Pulmonary artery endothelial cell (primary cell): ENCODE measurements at regions not wholly inside any gene's neighbourhood (a gene's known extent, or its start where the extent isn't known, plus 50 kb on each side); places are given as distances from the start of the nearest gene placed in this dataset.

Experiments used
- DNase-seq: peaks from one replicate; pipeline ENCODE4 v3.0.0-alpha.2; 2011; ENCODE audit warnings: low read depth, low spot score

DNA sequence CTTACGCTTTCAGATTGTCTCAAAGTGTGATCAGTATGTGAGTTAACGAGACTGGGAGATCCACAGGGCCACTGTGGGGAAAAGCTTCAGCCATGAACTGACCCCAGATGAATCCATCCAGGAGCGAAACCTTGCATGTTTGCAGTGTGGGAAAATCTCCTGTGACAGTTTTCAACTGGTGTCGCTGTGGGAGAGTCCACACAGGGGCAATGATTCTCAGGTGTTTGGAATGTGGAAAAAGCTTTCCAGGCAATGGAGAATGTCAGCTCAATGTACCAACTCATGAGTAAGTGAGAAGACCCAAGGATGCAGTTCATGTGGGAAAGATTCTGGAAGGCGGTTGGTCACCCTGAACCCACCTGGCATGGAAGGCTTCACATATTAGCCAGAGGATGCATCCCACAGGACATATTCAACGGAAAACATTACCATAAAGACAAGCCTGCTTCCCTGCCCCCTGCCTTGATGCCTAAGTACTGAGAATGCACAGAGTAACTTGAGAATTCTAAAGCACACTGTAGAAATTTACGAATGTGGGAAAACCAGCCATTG lies 204.1 kb upstream of the BMPER start:
- no peak for DNase-seq

DNA sequence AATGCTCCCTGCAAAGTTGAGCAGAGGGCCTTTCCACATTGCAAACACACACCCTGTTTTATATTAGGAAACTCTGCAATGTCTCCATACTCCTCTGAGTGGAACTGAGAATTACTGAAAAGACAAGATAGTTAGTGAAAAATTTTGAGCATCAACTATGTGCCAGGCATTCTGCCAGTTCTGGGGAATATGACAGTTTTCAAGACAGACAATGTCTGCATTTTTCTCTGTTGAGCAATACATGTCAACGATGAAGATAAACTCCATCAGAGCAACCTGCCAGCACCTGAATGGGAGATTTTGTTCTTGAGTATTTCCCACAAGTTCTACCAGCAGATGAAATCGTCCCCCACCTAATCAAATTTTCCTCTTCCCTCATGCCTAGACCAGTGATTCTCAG lies 203.4 kb upstream of the BMPER start:
- DNase-seq, result no peak

DNA sequence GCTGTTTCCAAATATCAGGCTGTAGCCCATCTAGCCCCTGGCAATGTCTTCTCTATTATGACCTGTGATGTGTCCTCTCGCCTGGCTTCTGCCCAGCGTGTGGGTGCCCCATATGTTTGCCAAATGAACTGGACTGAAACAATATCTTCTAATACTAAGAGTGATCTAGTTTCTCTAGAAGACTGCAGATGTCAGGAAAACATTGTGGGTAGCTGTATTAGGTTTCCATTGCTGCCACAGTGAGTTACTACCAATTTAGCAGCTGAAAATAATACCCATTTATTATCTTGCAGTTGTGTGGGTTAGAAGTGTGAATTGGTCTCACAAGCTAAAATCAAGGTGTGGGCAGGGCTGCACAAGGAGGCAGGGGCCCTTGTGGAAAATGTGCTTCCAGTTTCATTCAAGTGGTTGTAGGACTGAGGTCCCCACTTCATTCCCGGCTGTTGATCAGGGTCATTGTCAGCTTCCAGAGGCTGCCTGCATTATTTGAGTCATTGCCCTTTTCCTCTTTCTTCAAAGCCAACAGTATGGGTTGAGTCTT lies 202.8 kb upstream of the BMPER start:
- no peak for DNase-seq

DNA sequence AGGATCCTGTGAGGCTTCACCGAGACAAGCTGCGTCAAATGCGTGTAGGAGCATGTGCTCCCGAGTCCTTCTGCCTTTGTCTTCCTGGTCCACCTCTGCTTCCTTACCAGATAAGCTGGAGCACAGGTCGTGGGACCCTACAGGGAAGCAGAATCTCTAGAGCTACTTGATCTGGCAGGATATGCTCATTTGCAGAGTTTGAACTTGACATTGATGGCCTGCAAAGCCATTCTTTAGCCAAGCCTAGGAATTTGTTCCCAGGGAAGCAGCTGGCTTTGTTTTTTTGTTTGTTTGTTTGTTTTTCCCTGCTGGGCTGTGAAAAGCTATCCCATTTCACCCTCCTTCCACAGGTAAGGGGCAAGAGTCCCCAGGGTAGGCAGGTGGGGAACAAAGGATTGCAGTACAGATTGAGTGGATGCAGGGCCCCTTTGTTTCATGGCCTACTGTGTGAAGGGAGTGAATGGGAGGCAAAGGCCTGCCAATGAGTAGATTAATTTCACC lies 200.0 kb upstream of the BMPER start:
- DNase-seq, result no peak

DNA sequence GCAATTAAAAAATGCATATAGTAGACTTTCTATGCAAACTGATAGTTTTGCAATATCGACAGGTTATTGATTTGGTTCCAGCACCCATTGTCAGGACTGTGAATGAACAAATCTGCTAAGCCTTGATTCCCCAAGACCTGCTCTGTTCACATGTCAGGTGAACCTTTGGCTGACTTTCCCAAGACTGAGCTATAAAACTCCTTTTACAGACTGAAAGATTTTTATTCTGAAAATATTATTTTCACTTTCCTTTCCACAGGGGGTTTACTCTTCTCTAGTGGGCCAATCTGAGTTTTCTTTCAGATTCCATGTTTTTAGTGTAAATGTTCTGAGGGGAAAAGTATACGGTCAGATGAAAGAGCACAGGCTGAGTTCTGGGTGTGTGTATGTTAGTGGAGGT lies 199.2 kb upstream of the BMPER start:
- DNase-seq, result no peak

DNA sequence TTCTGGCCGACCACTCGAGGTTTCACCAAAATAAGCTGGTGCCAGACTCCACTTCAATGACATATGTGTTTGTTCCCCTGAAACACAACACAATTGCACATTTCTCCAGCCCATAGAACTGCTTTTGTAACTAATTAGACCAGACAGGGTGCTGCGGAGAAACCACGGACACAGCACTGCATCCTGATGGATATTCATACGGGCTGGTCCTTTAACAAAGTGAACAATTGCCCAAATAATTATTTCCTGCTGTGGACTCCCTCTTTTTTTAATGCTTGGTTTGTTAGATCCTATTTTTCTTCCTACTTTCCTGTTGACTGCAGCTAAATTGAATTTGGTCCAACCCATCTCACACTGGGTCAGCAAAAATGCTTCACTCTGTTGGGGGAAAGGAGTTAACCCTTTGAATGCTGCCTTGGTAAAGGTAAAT lies 198.6 kb upstream of the BMPER start:
- DNase-seq, result no peak

DNA sequence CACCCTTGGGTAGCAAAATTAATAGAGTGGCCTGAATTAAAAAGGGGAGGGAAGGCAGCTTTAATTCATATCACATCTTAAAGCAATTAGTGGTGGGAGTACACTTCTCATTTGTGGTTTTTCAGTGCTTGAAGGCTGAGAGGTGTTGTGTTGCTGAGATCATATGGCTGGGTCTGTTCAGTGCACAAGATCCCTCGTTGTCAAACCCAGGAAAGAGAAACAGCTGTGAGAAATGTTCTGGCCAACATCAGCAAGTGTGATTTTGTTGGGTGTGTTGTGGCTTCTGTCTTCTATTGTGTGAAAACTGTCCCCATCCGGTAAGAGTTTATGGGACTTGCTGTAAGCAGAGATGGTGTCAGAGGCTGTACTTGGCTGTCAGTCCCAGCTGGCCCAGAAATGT lies 197.9 kb upstream of the BMPER start:
- no peak for DNase-seq

DNA sequence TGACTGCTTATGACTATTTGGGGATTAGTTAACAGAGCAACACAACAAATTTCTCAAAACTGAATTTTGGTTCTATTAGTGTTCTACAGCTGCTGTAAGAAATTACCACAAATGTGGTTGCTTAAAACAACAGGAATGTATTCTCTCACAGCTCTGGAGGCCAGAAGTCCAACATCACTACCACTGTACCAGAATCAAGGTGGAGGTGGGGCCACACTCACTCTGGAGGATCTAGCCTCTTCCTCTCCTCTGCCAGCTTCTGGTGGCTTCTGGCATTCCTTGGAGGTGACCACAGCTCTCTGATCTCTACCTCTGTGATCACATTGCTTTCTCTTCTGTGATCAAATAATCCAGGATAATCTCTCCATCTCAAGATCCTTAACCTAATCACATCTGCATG lies 194.7 kb upstream of the BMPER start:
- no peak for DNase-seq

DNA sequence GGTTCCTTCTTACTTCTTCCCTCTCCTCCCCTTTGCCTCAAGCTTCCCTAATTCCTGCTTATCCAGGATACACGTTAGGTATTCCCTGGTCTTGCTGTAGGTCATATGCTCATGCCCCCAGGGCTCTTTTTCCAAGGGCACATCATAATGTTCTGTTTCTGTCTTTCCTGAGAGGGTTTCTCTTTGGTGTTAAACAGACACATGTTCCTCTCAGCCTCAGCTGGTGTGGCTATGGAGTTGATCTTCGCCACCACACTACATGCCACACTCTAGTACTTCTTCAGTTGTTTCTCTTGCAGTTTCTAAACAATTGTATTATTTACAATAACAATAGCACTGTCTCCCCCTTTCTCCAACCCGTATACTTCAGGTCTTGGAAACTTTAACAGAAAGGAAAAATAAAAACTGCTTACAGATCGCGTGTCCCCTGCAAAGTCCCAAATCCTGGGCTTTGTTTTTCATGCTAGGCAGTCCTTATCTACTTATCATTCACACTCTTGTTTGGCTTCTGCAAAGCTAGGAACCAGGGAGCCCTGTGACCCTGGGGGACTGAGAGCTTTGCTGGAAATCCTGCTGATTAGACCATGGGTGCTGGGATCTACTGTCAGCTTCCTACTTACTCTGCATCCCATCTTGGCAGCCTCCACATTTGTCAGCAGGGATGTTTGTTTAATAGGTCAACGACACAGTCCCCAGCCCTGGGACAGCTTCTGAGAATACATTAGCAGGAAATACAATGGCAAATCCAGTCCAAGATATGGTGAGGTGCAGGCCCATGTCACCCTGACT lies 193.9 kb upstream of the BMPER start:
- no peak for DNase-seq

DNA sequence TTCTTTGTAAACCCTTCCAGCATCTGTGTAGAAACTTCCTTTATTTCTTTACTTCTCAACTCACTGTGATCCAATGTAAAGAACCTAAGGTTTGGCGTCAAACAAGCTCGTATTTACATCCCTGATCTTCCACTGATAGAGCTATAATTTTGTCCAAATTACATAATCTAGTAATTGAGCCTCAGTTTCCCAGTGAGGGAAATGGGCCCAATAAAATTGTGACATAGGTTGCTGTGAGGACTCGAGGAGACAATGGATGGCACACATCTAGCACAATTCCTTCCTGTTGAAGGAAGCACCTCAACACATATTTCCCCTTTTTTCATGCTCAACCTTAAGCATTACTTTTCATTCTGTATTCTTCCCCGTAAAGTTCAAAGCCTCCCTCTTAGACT lies 193.3 kb upstream of the BMPER start:
- DNase-seq, result no peak

DNA sequence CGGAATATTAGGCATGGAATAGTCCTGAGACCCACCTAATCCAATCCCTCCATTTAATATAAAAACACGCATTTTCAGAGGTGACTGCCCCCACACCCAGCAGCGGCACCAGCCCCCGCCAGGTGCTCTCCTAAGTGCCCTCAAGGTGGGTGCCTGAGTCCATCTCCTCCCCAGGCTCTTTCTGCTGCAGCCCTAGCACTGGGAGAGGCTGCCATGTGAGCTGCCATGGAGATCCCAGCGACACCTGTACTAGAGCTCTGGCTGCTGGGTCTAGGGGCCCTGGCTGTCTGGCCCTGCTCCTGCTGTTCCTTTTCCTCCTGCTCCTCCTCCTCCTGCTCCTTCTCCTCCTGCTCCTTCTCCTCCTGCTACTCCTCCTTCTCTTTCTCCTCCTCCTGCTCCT lies 191.1 kb upstream of the BMPER start:
- no peak for DNase-seq

DNA sequence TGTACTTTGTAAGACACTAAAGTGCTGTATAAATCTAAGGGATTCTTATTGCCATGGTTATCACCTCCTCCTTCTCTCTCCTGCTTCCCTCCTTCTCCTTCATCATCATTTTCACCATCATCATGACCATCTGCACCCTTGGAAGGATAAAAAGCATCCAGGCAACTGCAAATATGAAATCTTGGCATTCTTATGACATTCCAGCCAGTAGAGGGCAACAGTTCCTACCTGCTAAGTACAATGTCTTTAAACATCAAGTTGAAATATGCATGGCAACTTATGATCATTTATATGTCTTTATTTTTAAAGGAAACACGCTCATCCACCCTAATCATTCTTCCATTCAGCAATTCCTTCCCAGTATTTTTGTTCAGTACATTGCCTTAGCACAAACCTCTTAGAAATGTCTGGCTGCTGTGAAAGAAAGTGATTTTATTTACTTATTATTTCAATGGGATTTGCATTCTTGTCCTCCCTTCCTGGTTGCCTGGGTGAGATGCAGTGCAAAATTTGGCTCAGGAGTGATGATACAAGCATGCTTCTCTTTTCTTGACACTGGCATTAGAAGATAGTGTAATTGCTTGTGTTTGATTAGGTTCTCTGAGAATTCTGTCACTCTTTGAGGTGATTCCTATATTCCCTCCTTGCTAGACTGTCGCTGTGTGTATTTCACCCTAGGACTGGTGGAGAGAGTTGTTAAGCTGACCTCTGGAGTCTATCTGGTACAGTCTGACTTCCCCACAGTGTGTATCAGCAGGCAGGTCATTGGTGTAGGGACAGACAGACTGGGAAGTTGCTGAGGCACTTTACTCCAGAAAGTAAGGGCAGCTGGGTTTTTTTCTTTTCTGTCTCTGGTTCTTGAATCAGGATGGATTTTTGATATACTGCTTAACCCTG lies 188.5 kb upstream of the BMPER start:
- peak; percentile 60 for DNase-seq

DNA sequence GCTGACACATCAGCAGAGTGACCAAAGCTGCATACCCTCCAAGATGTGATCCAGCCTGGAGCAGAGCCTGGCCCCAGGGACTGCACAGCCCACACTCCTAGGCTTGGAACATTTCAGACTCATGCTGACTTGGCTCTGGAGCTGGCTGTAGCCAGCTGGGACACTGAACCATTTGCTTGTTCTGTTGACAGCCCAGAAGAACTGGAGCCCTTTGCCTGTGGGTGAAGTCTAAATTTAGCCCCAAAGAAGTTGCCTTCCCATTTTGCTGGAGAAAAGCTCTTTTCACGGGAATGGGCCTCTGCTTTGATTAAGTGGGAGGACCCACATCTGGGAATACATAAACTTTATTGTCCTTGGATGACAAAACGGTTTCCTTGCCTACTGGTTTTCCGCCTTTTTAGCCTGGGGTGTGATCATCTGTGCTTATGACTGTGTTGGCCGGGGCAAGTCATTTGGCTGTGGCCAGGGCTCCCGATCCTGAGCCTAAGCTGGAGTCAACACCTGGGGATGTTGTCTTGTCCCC lies 186.2 kb upstream of the BMPER start:
- no peak for DNase-seq

DNA sequence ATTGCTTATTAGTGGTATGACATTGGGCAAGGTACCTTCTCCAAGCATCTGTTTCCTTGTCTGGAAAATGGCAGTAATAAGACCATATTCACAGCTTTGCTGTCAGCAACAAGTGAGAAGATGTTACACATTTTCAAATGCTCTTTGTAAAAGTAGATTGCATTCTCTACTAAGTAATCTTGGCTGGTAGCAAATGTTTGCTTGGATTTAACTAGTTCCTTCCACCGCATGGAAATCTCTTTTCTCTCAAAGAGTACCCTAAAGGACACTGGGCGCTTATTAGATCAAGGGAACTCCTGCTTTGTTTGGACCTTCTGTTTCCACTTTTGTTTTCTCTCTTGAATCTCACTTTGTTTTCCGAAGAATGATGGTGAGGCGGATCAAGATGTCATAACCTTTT lies 185.2 kb upstream of the BMPER start:
- DNase-seq, result no peak

DNA sequence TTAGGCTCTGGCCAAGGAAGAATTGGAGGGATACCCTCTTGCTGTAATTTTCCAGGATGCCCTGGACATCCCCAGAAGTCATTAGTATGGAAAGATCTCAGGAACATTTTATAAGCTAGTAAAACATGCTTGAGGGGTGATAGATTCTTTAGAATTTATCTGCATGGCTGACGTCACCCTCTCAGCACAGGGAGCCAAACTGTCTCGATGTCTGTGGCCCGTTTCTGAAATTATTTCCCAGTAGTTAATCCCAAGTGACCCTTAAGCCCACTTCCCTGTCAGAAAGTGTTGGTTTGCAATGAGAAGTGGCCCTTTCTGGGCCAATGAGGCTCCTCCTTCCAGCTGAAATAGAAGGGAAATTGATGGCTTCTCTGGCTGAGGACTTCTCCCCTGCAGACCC lies 184.5 kb upstream of the BMPER start:
- DNase-seq, result no peak

DNA sequence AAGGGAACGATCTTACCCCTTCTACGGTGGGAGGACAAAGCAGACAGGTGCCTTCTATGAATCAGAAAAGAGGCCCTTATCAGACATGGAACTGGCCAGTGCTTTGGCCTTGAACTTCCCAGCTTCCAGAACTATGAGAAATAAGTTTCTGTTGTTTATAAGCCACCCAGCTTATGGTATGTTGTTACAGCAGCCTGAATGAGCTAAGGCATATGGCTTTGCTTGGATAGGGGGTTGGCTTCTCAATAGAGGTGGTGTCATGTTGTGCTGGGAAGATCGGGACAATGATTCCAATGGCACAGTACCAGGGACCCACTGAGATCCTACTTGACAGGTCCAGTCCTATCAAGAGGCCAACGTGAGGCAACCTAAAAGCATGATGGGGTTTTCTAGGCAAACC lies 183.4 kb upstream of the BMPER start:
- DNase-seq, result no peak

DNA sequence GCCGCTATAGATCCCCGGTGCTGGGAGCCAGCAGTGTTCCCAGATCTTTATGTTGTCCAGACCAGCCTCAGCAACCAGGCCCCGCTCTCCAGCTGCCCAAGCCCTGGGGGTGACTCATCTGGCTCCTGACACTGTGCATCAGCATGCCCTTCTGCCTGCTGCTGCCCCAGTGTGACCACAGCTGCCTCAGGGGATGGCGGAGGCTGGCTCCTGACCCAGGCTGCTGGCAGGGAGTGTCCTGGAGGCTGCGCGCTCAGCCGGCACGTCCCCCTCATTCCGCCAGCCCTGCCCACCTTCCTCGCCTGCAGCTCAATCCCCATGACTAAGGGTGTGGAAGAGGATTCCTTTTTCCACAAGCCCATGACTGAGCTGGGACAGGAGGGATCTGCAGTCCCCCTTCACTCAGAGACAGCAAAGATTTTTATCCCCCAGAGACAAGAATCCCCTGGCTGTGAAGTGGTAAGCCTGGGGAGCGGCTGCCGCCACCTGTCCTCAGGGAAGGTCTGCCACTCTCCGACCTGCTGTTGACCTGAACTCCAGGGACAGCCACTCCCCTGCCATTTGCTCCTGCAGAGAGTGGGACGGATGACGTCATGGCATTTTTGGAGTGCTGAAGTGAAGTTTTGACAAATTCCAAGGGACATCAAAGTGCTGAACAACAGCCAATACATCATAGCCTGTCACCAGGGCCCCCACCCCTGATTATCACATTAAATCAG lies 182.8 kb upstream of the BMPER start:
- peak; percentile 55 for DNase-seq

DNA sequence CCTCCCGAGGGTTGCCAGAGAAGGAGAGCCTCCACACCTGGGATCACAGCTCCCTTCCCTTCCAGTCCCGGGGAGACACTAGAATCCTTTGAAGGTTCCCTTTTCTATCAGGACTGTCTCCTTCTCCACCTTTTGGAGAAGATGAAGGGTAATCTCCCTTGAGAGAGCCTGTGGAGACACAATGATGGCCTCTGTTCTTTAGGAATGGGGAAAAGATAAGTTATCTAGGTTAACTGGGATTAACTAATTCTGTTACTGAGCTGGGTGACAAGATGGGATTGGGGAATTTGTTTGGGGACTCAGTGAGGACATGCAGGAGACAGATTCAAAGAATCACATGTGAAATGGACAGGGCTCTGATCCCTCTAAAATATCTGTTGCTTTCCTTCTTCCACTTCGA lies 181.1 kb upstream of the BMPER start:
- no peak for DNase-seq

DNA sequence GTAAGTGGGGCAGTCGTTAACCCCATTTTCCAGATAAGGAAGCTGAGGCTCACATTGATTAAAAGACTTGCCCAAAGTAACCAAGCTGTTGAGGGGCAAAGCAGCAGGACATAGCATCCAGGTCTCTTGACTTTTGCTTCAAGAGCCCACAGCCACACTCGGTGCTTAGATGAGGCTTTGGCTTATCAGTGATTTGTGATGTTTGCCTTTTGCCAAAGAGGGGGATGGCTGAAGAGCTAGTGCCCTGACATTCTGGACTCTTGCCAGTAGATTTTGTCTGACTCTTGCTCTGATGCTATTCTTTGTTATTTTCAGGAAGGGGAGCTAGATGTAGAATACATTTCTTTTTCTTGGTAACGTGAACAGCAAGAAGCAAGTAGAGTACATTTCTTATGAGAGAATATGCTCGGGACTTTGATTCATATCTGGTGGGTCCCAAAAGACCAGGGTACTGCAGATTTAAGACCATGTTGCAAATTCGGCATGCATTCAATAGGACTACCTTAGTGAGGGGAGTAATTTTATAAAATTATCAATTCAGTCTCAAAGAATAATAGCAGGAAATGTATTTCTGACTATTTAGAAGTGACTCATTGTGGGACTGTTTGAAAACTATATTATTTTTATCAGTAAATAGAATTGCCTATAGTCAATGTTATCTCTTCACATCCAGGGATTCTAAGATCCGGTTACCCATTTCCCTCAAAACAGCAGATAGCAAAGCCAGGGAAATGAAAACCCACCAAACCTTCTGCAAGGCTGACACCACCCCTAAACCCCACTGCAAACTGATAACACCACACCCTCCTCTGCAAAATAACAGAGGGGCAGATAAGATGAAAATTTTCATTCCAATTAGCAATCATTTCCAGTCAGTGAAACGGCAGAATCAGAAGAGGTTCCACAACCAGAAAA lies 180.0 kb upstream of the BMPER start:
- DNase-seq, result peak; percentile 75

DNA sequence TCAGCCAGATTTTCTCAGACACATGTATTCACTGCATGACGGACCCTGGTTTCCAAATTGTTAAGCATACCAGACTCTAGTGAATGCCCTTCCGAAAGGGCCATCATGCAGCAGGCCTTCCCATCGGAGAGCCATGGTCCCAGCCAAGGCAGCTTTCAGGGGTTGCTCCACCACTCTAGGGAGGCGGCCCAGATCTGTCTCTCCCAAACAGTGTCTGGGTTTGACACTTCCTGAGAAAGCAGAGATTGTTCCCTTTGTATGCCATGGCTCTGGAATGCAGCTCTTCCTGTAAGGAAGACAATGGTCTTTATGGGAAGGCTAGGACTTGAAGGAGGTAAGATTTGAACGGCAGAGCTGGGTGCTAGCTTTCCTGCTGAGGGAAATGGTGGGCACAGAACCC lies 178.8 kb upstream of the BMPER start:
- peak; percentile 73 for DNase-seq
